Stimulated activated CD4-positive, alpha-beta T cell treated with anti-CD3 and anti-CD28 coated beads, Interleukin-4, amount 100 ng/mL, for 4 hours (primary cell): ENCODE measurements at regions not wholly inside any gene's neighbourhood (a gene's known extent, or its start where the extent isn't known, plus 50 kb on each side); places are given as distances from the start of the nearest gene placed in this dataset.
"Not testable (repeated sequence)": the region's sequence is repeated elsewhere in the genome, so short reads cannot be mapped to it uniquely, and the experiment has no call there.

Source experiments
- DNase-seq, 2 experiments: peaks; one replicate each; pipeline ENCODE4 v3.0.0-alpha.2; 2020

DNA sequence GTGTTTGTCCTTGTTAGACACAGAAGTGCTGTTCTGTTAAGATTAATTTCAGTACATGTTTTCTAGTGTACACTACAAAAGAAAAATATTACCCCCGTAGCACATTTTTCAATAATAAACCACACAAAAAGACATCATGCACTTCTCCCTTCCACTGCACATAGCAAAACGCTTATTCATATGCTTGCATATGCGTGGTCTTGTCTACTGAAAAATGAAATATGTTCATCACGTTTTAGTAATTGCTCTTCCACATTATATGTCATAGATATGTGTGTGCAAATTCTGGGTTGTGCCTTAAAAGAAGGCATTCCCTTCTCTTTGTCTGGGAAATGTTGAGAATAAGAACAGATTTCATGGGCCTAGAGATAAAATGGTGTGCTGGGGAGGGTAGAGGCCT, 353.9 kb downstream of the NSUN3 start:
- DNase-seq = no peak

DNA sequence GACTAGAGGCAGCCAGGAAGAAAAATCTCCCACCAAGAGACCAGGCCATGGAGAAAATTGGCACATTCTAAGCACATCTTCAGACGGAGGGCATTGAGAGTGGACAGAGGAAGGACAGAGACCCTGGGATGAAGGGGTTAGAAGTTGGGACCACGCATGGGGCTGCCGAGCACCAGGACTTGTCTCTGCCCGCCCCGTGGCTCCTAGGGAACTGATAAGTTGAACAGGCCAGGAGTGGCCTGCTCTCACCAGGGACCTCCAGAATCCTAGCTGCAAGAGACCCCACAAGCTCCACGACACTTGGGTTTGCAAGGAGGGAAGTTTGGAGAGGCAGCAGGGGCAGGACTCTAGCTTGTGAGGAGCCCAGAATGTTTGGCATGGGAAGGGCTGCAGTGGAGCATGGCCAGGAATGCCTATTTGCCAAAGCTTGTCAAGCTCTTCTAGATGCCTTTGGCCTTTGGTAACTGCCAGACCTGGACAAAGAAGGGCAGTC, 355.1 kb downstream of the NSUN3 start:
- DNase-seq = no peak

DNA sequence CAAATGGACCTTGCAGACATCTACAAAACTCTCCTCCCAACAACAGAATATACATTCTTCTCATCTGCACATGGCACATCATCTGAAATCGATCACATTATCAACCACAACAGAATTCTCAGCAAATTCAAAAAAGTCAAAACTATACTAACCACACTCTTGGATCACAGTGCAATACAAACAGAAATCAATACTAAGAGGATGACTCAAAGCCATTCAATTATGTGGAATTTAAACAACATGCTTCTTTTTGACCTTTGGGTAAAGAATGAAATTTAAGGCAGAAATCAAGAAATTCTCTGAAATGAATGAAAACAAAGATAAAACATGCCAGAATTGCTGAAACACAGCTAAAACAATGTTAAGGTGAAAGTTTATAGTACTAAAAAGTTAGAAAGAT, 358.1 kb downstream of the NSUN3 start:
- DNase-seq = no peak

DNA sequence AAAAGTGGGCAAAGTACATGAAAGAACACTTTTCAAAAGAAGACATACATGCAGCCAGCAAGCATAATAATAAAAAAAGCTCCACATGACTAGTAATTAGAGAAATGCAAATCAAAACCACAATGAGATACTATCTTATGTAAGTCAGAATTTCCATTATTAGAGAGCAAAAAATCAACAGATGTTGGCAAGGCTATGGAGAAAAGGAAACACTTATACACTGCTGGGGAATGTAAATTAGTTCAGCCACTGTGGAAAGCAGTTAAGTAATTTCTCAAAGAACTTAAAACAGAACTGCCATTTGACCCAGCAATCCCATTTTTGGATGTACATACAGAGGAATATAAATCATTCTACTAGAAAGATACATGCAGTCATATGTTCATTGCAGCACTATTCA, 360.7 kb downstream of the NSUN3 start:
- DNase-seq = no peak

DNA sequence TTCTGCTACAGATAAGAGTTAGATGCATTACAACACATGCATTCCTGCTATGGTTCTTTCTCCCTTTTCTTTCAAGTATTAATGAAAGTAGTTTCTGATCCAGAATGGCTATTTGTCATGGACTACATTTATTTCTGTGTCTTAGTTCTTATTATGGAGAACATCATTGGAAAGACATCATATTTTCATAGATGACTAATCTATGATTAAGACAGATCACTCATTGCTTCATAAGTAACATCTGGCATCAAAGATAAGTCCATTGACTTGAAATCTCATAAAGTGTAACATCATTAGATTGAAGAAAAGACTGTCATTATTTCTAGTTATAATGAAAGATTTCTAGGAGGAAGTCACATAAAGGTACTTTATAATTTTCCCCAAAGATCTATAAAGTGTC, 366.7 kb downstream of the NSUN3 start:
- DNase-seq = no peak

DNA sequence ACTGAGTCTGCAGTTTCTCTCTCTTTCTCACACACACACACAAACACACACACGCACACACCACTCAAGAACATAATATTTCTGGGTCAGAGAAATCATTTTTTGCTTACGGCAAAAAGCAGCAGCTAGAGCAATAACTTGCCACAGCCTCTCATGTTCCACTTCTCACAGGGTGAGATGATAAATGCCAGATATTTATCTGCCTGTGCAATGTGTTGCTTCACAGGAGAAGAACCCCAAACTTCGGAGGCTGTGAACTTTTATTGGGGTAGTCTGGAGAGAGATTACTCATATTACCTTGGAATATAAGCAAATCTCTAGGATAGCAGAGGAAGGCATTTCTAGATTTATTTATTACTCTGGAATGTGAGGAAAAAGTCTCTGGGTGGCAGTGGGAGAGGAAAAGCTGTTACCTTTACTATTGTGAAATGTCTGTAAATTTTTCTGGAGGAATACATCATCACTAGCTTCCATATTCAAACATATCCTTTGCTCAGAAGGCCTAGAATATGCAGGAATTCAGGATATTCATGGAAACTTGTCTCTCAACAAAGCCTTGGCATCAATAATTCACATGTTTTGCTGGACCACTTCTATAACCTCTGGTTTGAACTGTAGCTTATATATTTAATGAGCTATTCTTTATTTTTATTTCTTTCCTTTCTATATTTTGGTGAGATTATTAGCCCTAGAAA, 369.2 kb downstream of the NSUN3 start:
- no peak for DNase-seq

DNA sequence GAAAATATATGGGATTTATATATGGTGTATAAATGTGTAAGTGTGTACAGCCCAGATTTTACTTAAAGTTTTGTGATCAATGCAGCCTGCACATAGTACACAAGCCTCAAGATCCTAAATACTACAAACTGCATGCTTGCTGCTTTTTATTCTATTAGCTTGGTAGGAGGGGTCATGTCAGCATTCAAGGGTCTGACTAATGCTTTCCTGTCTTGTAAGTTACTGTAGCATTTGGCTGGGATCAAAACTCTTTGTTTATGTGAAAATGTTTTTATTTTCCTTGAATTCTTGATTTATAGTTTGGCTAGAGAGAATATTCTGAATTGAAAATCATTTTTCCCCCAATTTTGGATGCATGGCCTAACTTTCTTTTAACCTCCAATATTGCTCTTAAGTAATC, 370.9 kb downstream of the NSUN3 start:
- DNase-seq = no peak

DNA sequence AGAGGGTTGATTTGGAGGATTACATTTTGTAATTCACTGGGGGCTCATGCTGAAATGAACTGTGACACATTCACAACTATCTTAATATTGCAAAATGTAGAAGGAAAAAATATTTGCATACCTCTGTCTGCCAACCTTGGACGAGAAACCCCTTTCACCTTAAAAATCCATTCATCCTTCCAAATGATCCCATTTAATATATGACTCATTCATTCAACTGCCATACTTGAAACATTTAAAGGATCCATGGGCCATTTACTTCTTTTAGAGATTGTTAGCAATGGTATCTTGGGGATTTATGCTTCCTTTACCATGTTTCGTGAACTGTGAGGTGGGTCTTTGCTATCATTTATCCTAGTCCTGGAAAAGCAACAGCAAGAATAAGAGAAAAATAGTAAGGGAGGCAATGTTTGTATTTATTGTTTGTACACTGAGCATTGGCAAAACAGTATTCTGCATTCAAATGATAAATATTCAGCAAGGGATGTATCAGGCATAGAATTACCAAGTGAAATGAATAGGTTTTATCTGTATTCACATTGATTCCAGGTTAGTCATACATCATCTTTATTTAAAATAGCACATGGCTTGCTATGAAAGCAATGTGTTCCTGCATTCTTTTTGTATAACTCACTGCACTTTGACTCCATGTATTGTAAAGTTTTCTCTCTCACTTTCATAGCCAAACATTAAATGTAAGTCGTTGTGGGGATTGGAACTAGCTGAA, 378.1 kb downstream of the NSUN3 start:
- no peak for DNase-seq

DNA sequence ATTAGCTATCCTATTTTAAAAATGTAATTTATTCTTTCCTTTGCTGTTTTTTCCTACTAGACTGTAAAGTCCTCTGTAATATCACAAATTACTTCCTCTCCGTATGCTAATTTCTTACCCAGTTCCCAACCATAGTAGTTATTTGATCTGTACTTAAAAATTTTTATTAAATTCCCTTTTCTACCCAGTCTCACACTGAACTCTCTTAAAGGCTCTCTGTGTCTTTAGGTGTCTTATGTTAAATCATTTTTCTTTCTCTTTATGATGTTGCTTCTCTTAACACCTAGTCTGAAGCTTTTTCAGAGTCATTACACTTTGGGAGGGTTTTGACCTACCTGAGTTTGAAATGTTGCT, 378.6 kb downstream of the NSUN3 start:
- no peak for DNase-seq

DNA sequence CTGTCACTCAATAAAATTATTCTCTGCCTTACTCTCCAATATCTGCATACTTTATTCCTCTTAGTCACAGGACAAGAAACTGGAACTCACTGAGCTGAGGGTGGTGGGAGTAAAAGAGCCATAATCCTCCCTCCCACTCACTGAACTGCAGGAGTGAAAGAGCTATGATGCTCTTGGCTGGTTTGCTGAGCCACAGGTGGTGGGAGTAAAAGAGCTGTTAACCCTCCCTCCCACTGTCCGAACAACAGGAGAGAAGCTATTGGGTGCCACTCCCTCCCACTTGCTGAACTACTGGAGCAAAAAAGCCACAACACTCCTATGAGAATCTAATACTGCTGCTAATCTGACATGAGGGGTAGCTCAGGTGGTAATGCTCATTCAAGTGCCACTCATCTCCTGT, 391.0 kb downstream of the NSUN3 start:
- no peak for DNase-seq

DNA sequence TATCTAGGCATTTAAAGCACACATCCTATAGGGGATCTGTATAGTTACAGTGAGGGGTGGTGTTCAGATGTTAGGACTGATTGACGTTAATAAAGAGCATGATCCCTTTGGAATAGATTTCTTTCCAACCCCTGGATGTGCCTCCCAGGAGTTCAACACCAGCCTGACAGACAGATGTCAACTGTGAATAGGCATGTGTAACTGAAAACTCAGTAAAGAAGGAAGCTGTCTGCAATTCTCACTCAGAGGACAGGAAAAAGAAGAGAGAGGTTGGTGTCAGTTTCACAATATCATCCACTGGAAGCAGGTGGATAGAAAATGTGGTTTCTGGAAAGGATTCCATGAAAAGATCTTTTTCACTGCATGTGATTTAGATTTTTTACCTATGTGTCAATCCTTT, 396.3 kb downstream of the NSUN3 start:
- DNase-seq = no peak

DNA sequence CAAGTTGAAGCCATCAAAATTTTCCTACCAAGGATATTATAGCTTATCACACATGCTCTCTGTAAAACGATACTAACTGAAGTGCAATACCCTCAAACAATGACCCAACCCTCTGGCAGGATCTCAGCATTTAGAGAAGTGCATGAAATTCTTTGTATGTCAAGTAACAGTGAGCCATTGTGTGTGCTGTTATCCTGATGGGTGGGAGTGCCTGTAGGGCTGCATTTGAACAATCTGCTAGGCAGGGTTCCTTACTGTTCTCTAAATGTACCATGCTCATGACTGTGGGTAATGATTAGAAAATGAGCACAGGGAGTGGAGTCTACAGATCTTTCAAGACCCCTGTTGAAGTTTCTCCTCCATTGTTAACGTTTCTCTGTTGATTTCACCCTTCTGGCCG, 398.1 kb downstream of the NSUN3 start:
- no peak for DNase-seq

DNA sequence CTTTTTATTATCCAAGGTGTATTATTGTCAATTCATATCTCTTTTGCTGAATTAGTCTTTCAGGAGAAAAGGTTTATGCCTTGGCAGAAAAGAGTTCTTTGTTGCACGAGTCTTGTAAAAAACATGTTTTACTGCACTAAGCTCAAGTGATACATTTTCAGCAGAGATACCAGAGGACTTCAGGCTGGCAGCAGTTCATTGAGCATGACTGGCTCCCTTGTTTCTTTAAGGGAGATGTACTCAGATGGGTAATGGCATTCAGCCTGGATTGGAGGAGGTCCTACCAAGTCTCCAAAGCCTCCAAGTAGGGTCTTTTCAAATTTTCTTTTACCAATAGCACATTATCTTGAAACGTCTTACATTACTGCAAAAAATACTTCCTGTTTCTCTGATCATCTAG, 400.1 kb downstream of the NSUN3 start:
- no peak for DNase-seq

DNA sequence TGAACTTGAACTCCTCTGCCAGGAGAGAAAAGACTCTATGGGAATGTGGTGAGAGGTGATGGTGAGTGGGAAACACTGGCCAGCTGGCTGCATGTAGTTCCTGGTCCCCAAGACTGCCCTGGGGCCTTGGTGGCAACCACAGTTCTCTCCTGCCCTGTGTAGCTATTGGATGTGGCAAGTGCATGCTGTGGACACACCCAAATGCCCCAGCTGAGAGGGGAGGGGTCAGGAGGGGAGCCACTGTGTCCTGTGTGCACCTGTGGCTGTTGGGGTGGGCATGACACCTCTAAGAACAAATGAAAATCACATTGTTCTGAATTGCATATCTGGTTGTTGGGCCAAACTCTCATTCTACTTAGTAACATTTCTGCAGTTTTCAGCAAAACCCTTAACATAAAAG, 409.6 kb downstream of the NSUN3 start:
- DNase-seq = no peak

DNA sequence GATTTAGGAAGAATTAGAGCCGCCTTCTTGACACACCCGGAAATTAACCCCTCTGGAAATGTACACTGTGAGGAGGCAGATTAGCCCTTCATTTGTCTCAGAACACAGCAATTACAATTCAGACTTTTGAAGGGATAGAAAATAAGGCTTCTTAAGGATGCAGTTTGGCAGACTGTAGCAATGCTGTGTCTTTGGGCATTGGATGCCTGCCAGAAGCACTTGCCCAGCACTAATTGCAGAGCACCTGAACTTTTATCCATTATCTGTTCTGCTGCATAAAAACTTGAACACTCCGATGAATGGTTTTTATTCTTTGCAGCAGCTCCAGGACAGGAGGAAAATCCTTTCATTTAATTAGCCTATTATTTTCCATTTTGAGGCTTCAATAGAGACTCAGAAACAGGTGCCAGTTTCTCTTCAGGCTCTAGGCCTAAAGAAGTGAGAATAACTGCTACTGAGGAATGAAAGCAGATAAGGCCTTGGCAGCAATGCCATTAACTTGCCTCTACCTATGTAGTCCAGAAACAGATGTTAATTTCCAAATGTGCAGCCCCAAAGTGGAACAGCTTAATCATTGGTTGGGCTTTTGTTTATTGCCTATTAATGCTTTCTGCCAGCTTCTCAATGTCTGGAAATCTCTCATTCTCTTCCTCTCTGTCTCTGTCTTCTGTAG, 418.5 kb downstream of the NSUN3 start:
- DNase-seq = no peak

DNA sequence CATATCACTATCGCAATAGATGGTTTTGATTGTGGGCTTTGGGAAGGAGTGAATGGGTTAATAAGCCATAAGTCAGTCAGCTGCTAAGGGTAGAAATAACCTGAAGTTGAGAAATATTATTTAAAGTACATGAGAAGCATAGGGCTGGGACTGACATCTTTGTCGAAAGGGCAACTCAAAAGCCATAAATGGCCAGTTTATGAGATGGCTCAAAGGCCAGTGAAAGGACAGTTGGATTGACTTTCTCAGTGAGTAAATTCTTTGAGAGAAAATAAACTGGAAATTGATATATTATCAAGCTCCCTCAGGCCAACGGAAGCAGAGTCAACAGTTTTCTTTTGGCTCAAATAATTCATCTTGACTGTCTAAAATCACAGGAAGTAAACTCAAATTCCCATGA, 419.8 kb downstream of the NSUN3 start:
- no peak for DNase-seq

DNA sequence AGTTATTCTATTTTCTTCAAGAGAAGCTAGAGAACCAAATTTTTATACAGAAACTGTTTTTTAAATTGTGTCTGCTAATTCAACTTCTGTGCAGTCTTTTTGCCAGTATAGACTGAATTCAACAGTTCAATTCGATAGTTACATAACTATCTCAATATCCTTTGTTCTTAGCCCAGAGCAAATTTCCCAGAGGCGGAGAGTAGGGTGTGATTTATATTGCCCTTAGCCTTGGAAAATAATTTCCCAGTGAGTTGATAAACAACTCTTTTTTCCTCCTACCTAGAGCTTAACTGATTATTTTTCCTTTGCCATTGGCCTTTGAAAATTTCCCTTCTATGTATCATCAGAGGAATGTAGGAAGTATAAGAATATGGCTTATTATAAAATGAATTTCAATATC, 420.5 kb downstream of the NSUN3 start:
- DNase-seq = no peak

DNA sequence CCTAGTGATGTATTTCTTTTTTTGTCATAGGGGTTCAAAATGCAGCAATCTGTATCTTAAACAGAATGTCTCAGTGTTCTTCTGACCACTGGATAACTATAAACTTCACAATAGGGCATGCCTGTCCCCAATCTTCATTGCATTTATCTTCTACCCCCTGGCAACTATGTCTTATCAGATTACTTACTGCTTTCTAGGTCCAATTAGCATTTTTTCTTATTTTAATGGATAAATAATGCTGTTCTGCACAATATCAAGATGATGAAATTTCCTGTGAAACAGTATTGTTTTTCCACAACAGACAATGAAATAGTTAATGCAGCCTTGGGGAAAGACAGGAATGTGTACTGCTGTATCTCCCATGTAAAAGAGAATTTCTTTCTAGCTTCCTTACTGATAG, 432.1 kb downstream of the NSUN3 start:
- no peak for DNase-seq

DNA sequence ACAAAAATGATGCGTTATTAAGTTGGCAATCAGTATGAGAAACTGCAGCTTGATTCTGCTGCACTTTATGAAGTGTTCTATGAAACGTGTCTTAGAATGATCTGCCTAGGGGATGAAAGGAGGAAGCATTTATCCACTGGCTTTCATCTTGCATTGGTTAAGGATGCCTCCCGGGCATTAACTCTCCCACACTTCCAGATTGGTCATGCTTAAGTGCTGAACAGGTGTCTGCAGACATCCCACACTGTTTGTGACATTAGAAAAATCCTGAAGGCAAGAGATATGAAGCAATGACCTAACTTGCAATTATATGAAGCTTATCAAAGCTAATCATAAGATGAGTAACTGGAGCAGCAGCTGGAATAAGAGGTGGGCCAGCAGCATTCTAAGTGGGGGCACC, 437.3 kb downstream of the NSUN3 start:
- no peak for DNase-seq

DNA sequence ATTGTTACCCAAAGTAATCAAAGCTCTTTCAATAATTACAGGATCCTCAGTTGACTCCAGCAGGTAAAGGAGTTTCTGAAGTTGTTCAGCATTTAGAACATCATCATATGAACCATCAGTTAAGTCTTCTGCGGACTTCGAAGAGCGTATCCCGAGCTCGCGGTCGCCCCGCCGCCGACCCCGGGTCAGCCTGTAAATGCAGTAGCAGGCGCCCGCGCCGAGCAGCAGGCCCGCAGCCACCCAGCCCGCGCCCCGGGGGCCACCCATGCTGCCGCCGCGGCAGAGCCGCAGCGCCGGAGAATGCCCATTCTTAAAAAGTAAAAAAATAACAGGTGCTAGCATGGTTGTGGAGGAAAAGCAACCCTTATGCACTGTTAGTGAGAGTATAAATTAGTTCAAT, 444.5 kb downstream of the NSUN3 start:
- DNase-seq = not testable (repeated sequence)

DNA sequence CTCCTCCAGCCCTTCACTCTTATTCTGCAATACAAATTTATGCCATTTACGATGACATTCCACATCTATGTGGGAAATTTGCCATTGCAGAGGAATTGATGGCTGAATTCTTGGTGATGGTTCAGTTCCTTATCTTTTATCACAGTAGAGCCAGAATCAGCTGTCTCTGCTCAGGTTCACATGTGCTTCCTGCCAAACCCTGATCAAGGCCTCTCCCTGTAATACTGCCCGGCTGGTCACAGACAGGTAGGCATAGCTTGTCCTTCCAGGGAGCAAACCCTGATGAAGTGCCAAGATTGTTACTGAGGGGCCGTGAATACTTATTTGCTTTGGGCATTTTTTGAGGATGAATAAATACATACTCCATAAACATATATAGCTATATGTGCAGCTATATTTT, 450.0 kb downstream of the NSUN3 start:
- DNase-seq = no peak

DNA sequence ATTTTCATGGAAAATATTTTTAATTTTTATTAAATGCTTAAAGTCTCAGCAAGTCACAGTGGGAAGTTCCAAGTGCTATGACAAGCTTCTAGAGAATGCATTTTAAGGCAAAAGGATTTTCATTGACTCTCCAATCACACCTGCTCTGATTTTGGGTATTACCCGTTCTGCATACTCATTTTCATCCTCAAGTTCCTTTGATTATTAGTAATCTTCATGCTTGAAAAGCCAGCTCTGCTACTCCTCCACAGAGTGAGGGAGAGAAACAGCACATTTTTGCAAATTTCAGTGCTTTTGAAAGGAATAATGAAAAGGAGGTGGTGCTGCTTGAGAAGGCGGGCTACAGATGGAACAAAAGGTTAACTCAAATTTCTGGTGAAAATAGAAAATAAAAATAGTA, 450.7 kb downstream of the NSUN3 start:
- DNase-seq = no peak

DNA sequence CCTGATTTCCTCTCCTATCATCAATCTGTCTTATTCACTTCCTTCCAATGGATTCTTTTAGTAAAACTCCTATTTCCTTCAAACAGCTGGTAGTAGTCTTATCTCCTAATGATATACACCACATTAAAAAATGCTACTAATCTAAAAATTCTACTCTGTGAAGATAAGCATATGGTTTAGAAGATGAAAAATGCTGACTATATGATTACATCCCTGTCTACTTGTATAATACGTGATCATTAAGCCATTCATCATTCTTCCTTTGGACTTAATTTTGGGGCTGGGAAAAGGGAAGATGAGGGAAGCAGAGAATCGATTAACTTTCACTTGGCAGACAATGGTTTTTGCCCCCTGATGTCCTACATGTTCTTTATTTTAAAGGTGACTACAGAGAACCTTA, 453.1 kb downstream of the NSUN3 start:
- no peak for DNase-seq

DNA sequence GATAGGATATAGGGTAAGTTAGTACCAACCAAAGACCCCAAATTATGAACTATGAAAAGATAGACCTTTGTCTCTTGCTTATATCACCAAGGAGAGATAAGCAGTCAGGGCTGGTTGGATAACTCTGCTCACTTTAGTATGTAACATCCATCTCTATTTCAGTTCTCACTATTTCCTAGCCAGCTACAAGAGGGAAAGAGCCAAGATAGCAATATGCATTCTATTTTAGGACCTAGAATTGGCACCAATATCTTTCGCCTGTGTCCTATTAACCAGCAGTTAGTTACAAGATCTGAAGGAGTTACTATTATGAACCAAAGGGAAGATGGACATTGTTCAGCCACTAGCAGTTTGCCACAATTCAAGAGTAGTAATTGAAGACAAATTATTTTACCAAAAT, 457.5 kb downstream of the NSUN3 start:
- DNase-seq = no peak
